Large intestine (tissue), 3 donors: ENCODE measurements at regions not wholly inside any gene's neighbourhood (a gene's known extent, or its start where the extent isn't known, plus 50 kb on each side); places are given as distances from the start of the nearest gene placed in this dataset.

Experiments
- DNase-seq, 2 donors: peaks; one replicate each; pipeline versions ENCODE4 v3.0.0 to v3.0.0-alpha.2; 2013
- H3K27ac ChIP-seq: one replicate; pipeline ENCODE4 v1.5.1; 2013; ENCODE audit warnings: low read length
- H3K27me3 ChIP-seq: 2 replicates; pipeline ENCODE4 v1.6.1; 2013; ENCODE audit warnings: low read length; ENCODE audit not compliant: control insufficient read depth, insufficient read depth
- H3K36me3 ChIP-seq: 2 replicates; pipeline ENCODE4 v1.6.1; 2013; ENCODE audit warnings: low read length; ENCODE audit not compliant: control insufficient read depth, insufficient read depth
- H3K4me1 ChIP-seq: one replicate; pipeline ENCODE4 v1.6.1; 2013; ENCODE audit warnings: low read length; ENCODE audit not compliant: control insufficient read depth, insufficient read depth
- H3K4me3 ChIP-seq: one replicate; pipeline ENCODE4 v1.5.1; 2013; ENCODE audit warnings: low read length
- H3K9me3 ChIP-seq: one replicate; pipeline ENCODE4 v1.6.1; 2013; ENCODE audit warnings: mild to moderate bottlenecking, low read depth, low read length, moderate library complexity; ENCODE audit not compliant: control insufficient read depth
- WGBS: methylation state at CpG from one replicate; pipeline ENCODE4 v1.1.5; 2013; ENCODE audit warnings: low lambda C conversion rate; ENCODE audit not compliant: insufficient coverage; 5-methylcytosine and 5-hydroxymethylcytosine counted together

DNA sequence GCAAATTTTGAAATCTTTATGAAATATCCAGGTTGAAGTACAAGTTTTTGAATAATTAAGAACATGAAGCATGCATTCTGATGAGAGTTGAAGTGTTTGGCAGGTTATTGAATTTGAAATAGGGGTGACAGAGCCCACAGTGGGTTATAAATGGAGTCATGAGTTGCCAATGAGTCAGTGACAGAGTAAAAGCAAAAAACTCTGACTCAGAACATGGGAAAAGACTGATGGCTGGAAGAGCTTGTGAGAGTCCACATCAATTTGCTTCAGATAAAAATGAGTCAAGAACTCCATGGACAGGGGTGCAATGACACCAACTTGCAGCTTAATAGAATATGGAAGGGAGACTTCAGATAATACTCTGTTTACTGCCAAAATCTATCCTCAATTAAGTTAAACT, 105.3 kb downstream of the SLC6A15 start:
- H3K9me3 ChIP-seq = no peaks in the 10 kb centered on the region
- no peaks in the 10 kb centered on the region for H3K4me1 ChIP-seq
- no peak overlapping the region for H3K27ac ChIP-seq
- H3K36me3 ChIP-seq = no peaks in the 10 kb centered on the region
- H3K27me3 ChIP-seq = no peaks in the 10 kb centered on the region
- no peak for DNase-seq
- no peak overlapping the region for H3K4me3 ChIP-seq

GRCh38 chr12:84805474-84805858, 107.1 kb downstream of the SLC6A15 start:
- Histone ChIP-seq H3K4me3 (no peak overlapping the region), H3K9me3 (no peaks in the 10 kb centered on the region), H3K27ac (no peak overlapping the region), H3K4me1 (no peaks in the 10 kb centered on the region), H3K36me3 (no peaks in the 10 kb centered on the region), H3K27me3 (no peaks in the 10 kb centered on the region)
- DNase-seq = no peak
- WGBS = 17% methylated on average over 1 of the region's 2 CpGs

- H3K4me3 ChIP-seq = no peak overlapping the region
- no peak overlapping the region for H3K27ac ChIP-seq
- no peaks in the 10 kb centered on the region for H3K36me3 ChIP-seq
- WGBS = 100% methylated on average over 2 of the region's 6 CpGs
- no peaks in the 10 kb centered on the region for H3K27me3 ChIP-seq
- no peak for DNase-seq
- H3K9me3 ChIP-seq = no peaks in the 10 kb centered on the region
- no peaks in the 10 kb centered on the region for H3K4me1 ChIP-seq
These were observed 107.7 kb downstream of the SLC6A15 start for GRCh38 chr12:84804691-84805473.

GRCh38 chr12:84803661-84804060, 108.9 kb downstream of the SLC6A15 start:
- no peak overlapping the region for H3K4me3 ChIP-seq
- 57% methylated on average over 1 of the region's 1 CpG for WGBS
- no peak for DNase-seq
- no peaks in the 10 kb centered on the region for H3K36me3 ChIP-seq
- no peaks in the 10 kb centered on the region for H3K9me3 ChIP-seq
- no peak overlapping the region for H3K27ac ChIP-seq
- no peaks in the 10 kb centered on the region for H3K27me3 ChIP-seq
- no peaks in the 10 kb centered on the region for H3K4me1 ChIP-seq

DNA sequence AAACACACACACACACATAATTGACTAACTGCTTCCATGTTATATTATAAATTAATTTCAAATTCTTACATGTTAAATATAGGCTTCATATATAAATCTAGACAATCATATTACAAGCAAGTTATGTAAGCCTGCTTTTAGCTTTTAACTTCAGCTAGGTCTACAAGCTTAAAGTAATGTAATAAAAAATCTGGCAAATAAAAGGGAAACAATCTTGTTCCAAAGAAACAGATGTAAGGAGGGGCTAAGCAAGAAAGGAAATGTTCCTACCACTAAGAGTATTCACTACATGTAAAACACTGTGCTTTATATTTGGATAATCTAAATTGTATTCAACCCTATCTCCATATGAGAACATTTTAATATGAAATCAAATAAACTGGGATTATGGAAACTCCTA, 110.4 kb downstream of the SLC6A15 start:
- DNase-seq = no peak
- Histone ChIP-seq H3K4me1 (no peaks in the 10 kb centered on the region), H3K27ac (no peak overlapping the region)

DNA sequence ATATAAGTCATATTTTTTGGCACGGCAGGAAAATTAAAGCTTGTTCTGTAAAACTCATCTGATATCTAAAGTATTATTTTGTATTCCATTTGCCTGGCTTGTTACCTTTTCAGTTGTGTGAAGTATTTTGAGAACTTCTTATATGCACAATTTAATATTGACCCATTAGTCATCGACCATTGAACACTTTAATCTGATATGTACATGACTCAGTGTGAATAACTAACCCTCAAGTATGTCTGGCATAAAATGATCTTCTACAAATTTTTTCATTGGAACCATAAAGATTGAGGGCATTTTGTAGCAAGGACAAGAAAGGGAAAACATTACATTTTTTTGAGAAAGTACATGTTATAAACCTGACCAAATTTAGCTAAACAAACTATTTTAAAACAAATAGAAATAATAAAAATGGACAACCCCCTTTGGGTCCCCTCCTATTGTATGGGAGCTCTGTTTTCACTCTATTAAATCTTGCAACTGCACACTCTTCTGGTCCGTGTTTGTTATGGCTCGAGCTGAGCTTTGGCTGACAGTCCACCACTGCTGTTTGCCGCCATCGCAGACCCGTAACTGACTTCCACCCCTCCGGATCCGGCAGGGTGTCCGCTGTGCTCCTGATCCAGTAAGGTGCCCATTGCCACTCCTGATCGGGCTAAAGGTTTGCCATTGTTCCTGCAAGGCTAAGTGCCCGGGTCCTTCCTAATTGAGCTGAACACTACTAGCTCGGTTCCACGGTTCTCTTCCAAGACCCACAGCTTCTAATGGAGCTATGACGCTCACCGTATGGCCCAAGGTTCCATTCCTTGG, 118.8 kb downstream of the SLC6A15 start:
- 80% methylated on average over 1 of the region's 16 CpGs for WGBS
- no peak for DNase-seq
- H3K4me3 ChIP-seq = no peak overlapping the region

More for the DNA sequence above, 110.4 kb downstream of the SLC6A15 start:
- Histone ChIP-seq H3K9me3 (no peaks in the 10 kb centered on the region), H3K36me3 (no peaks in the 10 kb centered on the region), H3K27me3 (no peaks in the 10 kb centered on the region), H3K4me3 (no peak overlapping the region)

DNA sequence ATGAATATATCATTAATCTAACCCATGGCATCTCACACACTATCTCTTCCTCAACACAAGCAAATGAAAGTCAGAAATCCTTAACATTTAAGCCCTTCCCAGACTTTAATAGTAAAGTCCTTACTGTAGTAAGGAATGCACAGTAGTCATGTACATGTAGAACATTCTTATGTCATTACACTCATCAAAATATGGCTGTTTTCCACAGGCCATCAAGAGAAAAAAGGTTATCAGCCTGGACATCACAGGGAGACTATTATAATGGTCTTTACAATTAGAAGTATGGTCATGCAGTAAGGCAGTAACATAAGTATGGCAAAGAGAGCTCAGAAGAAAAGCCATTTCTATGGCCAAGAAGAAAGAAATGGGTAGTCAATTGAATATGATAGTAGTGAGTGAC, 121.2 kb downstream of the SLC6A15 start:
- no peaks in the 10 kb centered on the region for H3K27me3 ChIP-seq
- H3K4me3 ChIP-seq = no peak overlapping the region
- H3K27ac ChIP-seq = no peak overlapping the region
- H3K9me3 ChIP-seq = no peaks in the 10 kb centered on the region
- H3K36me3 ChIP-seq = no peaks in the 10 kb centered on the region
- no peak for DNase-seq
- H3K4me1 ChIP-seq = no peaks in the 10 kb centered on the region

More for the DNA sequence above, 118.8 kb downstream of the SLC6A15 start:
- Histone ChIP-seq H3K27ac (no peak overlapping the region), H3K36me3 (no peaks in the 10 kb centered on the region), H3K27me3 (no peaks in the 10 kb centered on the region), H3K4me1 (no peaks in the 10 kb centered on the region), H3K9me3 (no peaks in the 10 kb centered on the region)

GRCh38 chr12:84789184-84789583, 123.4 kb downstream of the SLC6A15 start:
- no peaks in the 10 kb centered on the region for H3K9me3 ChIP-seq
- H3K4me1 ChIP-seq = no peaks in the 10 kb centered on the region
- no peak overlapping the region for H3K27ac ChIP-seq
- no peaks in the 10 kb centered on the region for H3K27me3 ChIP-seq
- H3K4me3 ChIP-seq = no peak overlapping the region
- DNase-seq = no peak
- no peaks in the 10 kb centered on the region for H3K36me3 ChIP-seq

DNA sequence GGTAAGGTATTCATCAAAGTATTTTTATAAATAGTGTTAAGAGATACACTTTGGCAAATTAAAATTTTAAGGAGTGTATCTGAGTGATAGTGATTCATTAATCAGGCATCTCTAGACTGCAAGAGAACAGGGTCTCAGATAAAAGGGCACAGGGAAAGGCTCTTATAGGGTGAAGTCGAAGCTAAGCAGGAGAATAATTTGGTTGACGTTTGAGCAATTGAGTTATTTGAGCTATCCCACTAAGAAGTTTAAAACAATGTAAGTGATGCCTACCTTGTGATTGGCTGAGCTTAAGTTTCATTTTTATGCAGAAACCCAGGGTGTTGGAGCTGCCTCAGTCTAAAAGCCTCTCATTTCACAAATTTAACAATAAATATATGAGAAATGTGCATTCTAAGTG, 125.3 kb downstream of the SLC6A15 start:
- H3K27ac ChIP-seq = no peak overlapping the region
- no peak for DNase-seq
- no CpG with 5 or more reads among the region's 2 CpGs for WGBS

GRCh38 chr12:84786622-84787021, 126.0 kb downstream of the SLC6A15 start:
- no peaks in the 10 kb centered on the region for H3K4me1 ChIP-seq
- no peak overlapping the region for H3K27ac ChIP-seq
- no peak overlapping the region for H3K4me3 ChIP-seq
- no peaks in the 10 kb centered on the region for H3K36me3 ChIP-seq
- no peak for DNase-seq
- H3K27me3 ChIP-seq = no peaks in the 10 kb centered on the region
- no peaks in the 10 kb centered on the region for H3K9me3 ChIP-seq

More for the DNA sequence above, 125.3 kb downstream of the SLC6A15 start:
- Histone ChIP-seq H3K9me3 (no peaks in the 10 kb centered on the region), H3K27me3 (no peaks in the 10 kb centered on the region), H3K4me1 (no peaks in the 10 kb centered on the region), H3K36me3 (no peaks in the 10 kb centered on the region), H3K4me3 (no peak overlapping the region)

DNA sequence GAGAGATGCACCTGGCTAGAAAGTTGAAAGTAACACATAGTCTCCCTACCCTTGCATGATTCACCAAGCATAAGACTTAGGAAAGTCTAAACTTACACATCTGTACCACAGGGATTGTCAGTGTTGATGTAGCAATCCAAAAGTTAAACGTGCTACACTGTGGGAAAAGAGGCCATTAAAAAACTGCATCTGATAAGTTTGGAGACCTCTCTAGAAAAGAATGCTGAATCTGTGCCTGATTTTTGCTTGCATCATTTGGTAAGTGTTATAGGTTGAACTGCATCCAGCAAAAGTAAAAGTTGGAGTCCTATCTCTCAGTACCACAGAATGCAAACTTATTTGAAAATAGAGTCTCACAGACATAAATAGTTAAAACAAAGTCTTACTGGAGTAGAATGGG, 126.6 kb downstream of the SLC6A15 start:
- H3K9me3 ChIP-seq = no peaks in the 10 kb centered on the region
- no peak overlapping the region for H3K27ac ChIP-seq
- H3K36me3 ChIP-seq = no peaks in the 10 kb centered on the region
- H3K27me3 ChIP-seq = no peaks in the 10 kb centered on the region
- DNase-seq = no peak
- 17% methylated on average over 1 of the region's 1 CpG for WGBS
- H3K4me1 ChIP-seq = no peaks in the 10 kb centered on the region
- no peak overlapping the region for H3K4me3 ChIP-seq
